ENCODE measurements at regions not wholly inside any gene's neighbourhood (a gene's known extent, or its start where the extent isn't known, plus 50 kb on each side); places are given as distances from the start of the nearest gene placed in this dataset.

- TF ChIP-seq POLR2A (IDR thresholded peaks at IDR 0.05) (no peak), CTCF (IDR thresholded peaks at IDR 0.05) (no peak)
Observed at GRCh38 chr14:42664190-42664589, 1057.5 kb downstream of the LRFN5 start.

Data from lower leg skin (tissue), 3 donors.